Lung microvascular endothelial cell (primary cell): ENCODE measurements at regions not wholly inside any gene's neighbourhood (a gene's known extent, or its start where the extent isn't known, plus 50 kb on each side); places are given as distances from the start of the nearest gene placed in this dataset.

Experiments used
- DNase-seq, 2 donors: peaks; one replicate each; pipeline versions ENCODE4 v3.0.0 to v3.0.0-alpha.2; 2010; ENCODE audit warnings: low read depth in 2 of 2

DNA sequence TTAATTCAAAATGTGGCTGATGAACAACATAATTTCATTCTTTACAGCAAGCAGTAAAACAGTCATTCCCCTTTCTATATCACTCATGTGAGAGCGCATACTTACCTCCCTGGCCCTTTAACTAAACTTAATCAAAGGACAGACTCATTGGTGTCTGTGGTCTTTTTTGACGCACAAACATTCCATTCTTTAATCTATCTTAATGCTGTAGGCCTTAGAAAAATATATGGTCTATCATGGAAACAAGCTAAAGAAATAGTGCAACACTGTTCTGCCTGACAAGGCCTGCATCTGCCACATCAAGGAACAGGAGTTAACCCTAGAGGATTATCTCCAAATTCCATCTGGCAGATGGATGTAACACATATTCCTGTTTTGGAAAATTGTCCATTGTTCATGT is 878.1 kb downstream of the NLGN4Y start:
- DNase-seq = no peak

DNA sequence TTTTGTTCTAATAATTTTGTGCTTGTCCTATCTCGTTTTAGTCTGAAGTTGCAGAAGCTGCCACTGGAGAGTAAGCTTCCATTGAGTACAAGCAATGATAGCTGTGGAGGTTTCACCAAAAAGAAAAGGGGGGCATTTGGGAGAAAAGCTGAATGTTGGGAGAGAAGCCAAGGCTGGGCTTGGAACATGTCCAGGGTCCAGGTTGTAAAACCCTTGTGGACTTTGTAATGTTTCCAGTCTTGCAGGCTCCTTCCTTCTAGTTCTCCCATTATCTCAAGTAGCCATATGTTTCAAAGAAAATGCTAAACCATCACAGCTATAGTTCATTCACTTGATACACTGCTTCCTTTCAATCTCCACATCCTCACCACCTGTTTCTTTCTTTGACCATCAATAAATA is 880.2 kb downstream of the NLGN4Y start:
- no peak for DNase-seq

DNA sequence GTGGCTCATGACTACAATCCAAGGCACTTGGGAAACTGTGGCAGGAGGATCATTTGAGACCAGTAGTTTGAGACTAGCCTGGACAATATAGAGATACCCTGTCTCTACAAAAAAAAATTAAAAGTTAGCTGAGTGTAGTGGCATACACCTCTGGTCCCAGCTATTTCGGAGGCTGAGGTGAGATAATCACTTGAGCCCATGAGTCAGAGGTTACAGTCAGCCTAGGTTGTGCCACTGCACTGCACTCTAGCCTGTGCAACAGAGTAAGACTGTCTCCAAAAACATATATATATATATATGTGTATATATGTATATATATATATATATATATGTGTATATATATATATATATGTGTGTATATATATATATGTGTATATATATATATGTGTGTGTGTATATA is 890.8 kb downstream of the NLGN4Y start:
- no peak for DNase-seq

DNA sequence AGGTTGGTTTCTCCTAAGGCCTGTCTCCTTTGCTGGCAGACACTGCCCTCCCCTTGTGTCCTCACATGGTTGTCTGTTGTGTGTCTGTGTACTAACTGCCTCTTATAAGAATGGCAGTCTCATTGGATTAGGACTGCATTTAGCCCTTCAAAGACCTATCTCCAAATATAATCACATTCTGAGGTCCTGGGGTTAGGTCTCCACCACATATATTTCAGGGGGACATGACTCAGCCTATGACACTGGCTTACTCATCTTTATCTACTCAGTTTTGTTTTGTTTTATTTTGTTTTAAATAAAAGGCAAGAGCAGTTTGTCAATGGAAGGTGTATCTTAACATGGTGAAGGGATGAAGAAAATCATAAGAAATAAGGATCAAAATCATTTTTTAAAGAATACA is 894.3 kb downstream of the NLGN4Y start:
- no peak for DNase-seq

DNA sequence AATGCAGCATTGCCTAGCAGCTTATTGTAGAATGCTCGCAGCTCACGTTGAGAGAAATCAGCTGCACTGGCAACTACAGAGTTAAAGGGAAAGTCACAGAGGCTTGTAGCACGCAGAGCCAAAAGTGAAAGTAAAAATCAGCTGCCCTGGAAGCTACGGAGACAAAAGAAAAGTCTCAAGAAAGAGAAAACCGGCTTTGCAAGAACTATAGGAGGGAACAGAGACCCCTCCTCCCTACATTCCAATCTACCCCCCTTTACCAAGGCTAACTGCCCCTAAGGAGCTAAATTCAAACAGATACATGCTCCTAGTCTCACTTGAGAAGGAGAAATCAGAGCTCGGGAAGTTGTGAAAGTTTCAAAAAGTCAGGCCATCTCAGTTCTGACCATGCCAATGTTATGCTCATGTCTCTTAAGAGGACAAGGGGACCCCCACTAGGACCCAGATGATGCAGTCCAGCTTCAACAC is 900.4 kb downstream of the NLGN4Y start:
- DNase-seq = no peak

DNA sequence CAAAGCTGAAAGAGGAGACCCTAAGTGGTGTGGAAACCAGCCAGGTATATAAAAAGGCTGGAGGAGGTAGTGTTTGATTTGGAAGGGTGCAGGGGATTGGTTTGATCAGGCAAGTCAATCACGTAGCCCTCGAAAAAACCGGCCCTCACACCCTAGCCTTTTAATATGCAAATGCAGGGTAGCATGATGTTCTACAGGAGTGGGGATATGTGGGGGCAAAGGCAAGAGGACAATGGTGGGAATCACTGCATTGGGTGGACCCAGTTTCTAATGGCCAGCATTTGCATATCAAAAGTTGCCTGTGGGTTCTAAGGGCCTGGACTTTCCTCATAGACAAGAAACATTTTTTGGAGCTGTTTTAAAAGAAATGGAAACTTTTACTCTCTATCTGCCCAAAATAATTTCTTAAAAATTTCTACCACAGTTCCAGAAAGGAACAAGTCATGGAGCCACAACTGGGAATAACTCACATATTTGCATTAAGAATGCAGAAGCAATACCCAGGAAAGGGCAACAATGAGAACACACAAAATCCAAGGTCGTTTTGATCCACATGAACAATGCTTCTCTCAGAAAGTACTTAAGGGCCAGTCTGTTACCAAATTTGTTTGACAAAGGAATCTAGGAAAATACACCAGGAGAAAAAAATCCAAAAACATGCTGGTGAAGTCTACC is 915.8 kb downstream of the NLGN4Y start:
- DNase-seq = no peak

DNA sequence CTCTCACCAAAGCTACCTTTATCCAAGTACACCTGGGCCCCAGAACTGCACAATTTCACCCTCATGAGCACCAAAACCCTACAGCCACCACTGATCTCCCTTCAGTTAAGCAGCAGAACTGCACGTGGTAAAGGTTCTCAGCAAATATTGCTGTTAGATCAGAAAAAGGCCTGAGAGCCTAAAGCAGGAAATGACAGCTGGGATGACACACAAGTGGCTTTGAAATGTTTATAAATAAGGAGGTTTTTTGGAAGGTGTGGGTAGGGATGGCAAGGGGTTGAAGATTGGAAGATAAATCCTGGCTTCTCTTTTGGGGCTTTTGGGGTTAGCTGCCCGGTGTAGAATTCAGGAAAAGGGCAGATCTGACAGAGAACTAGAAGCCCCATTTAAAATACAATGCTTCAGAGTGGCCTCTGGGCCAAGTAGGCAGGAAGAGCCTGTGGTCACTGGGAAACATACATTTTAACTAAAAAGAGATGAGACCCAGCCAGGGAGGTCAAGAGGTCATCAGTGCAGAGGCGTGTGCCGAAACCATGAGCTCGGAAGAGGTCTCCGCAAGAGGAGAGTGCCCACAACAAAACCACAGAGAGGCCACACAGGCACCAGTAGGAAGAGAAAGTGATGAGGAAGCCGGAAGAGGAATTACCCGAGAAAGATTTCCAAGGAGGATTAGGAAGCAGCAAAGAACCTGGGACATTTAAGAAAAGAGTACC is 916.5 kb downstream of the NLGN4Y start:
- no peak for DNase-seq

DNA sequence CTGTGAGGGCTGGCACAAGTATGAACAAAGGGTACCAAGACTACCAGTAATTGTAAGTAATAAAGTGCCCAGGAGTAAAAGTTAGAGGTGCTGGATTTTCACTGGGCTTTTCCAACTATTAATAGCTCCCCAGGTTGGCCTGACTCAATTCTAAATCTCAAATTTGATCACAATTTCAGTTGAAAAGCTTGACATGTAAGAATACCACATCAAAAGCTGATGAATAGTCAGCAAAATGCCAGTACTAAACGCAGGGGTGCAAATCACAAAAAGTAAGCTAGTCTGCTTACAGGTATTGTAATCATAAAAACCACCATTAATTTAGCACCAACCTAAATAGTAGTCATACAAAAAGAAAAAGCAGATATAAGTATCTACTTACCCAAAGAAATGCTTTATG is 917.5 kb downstream of the NLGN4Y start:
- DNase-seq = no peak

DNA sequence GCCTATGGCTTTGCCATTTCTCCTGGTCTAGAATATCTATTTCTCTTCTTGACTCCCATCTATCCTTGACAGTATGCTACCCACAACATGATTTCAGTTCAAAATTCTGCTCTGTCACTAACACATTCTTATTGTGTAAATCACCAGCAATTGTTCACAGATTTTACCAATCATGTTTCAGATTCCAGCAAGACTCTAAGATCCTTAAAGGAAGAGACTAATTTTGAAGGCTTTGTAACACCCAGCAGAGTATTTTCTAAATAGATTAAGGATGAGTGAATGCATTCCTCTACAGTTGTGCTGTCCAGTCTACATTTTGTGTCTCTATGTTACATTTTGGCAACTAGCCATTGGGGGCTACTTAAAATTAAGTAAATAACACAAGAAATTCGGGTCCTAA is 921.5 kb downstream of the NLGN4Y start:
- DNase-seq = no peak

DNA sequence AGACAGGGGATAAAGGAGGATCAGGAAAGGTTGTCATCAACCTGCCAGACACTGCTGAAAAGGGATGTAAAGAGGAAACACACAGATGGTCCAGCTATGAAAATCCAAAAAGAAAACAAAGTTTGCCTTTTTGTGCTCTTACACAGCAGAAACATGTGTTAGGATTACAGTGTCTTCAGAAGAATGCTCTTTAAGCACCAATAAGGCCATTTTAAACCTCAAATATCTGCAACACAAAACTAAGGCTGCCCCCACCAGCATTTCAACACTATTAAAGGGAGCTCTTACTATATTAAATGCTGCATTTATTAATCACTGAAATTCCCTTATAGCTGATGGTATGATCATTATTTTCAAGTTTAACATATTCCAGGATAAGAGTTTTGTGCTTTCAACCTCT is 922.5 kb downstream of the NLGN4Y start:
- DNase-seq = no peak

DNA sequence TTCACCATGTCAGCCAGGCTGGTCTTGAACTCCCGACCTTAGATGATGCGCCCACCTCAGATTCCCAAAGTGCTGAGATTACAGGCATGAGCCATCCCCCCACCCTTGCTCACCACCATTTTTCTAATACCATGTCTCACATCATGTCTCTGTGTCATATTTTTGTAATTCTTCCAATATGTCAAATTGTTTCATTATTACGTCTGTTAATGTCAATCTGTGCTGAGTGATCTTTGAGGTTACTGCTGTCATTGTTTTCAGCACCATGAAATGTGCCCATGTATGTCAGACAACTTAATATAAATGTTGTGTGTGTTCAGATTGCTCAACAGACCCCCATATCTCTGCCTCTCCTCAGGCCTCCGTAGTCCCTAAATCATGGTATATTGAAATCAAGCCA is 923.6 kb downstream of the NLGN4Y start:
- no peak for DNase-seq

DNA sequence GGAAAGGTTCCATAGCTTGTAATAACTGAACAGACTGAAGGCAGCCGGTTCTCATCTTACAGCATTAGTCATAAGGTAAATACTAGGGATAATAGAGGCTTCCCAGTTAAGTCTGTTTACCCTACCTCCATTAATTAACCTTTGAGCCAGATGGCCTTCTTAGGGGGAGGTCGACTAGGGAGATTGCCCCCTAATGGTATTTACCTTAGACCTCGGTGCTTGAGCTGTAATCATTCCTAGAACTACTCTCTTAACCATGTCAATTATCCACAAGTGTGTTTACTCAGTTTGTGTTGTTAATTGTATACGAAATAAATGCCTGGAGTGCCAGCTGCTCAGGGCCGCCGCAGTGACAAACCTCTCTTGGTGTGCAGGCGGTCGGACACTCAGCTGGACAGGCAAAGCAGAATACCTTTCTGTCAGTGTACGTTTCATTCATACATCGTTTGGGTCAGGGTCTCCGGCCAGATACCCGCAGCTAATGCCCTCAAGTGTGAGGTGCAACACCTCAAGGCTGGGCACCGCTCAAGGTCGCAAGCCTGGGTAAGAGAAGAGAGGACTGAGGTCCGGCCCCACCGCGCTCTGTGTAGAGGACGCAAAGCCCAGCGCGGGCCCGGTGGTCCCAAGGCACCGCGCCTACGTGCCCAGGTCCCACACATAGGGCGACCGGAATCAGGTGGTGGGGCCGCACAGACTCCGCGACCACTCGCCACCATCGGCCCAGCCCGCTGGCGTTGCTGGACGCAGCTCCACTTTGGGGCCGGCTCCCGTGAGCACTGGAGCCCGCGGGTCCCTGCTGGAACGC is 931.0 kb downstream of the NLGN4Y start:
- no peak for DNase-seq

DNA sequence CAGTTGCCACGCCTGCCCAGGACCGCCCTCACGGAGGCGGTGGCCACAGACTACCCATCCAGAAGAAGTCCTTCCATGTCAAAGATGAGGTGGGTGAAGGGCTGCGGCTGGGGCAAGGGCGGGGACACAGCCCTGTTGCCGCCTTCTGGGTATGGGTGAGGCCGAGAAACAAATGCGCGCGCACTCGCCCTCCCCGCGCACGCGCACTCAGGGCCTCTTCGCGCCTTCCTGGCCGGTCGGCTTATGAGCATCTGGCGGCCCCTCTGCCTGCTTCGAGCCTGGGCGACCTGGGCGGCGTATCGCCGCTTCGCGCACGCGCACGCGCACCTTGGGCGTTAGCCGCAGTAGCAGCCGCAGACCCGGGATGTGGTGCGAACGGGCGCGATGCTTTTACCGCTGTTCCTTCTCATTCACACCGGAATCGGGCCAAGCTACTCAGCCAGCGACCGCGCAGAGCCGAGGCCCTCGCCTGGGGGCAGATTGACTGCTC is 931.7 kb downstream of the NLGN4Y start:
- DNase-seq = no peak

DNA sequence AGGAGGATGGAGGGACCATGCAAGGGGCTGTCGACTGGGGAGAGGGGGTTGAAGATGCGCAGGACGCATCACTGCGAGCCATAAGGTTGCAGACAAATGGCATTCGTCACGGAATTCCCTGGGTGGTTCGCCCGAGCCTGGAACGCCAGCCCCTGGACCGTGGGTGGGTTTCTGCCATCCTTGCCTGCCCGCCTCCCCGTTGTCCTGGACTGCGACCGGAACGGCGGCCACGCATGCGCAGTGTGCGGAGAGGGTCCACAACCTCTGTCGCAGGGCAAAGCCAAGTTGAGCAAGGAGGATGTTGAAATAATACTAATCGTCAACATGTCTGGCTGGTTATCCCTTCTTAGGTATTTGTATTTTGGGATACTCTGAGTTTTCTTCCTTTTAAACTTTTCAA is 932.2 kb downstream of the NLGN4Y start:
- no peak for DNase-seq

DNA sequence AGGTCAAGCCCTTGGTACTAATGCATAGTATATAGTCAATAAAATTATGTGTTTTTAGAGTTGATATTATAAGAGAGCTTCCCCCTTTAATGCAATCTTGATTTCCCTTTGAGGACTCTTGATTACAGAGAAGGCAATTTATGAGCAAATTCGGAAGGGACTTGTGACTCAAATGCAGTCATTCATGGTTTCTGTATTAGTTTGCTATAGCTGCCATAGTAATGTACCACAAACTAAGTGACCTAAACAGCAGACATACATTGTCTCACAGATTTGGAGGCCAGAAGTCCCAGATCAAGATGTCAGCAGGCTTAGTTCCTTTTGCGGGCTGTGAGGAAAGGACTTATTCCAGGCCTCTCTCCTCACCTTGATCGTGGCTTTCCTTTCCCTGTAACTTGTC is 933.4 kb downstream of the NLGN4Y start:
- DNase-seq = no peak

DNA sequence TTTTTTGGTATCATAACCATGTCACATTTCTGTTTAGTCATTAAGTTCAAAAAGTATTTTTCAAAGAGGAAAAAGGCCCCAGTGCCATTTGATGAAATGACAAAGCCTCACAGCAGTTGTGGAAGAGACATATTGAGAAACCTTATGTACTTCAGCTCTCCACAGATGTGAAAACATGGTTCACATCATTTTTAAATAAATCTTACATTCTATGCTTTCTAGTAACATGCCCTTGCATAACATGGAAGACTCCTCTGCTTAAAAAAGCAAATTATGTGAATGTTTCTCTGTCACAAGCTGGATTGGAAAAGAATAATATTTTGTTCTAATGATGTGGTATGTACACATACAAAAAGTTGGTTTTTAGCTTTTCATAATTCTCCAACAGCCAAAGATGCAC is 934.1 kb downstream of the NLGN4Y start:
- DNase-seq = no peak

DNA sequence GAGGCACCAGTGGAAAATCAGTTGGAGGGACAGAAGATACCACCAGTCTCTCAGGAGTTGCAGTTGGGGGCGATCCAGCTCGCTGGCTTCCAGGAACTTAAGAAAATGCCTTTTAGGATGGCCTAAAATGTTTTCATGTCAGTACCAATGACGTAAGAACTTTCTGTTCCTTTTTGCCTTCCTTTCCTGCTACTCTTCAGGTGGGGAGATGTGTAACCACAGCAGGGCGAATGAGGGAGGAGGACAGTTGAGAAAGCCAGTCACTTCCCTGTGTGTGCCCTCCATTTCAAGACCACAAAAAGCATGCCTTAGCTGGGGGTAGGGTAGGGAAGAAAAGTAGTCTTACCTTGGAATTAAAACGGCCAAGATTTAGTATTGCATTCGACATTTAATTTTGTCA is 941.6 kb downstream of the NLGN4Y start:
- no peak for DNase-seq

DNA sequence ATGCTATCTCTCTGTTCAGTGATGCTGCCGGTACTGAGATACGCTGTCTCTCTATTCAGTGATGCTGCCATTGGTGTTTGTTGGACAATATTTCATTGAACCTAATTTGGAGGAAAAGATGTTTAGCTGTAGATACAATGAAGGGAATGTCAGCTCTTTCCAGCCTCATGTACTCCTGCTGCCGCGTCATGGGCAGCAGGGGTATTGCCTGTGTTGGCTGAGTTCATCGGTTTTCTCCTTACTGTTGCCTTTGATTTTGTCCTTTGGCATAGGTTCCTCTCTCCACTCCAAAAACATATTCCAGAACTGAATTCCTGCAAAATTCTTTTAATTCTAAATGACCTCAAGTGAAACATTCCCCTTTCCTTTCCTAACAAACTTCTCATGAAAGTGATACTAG is 942.6 kb downstream of the NLGN4Y start:
- DNase-seq = no peak

DNA sequence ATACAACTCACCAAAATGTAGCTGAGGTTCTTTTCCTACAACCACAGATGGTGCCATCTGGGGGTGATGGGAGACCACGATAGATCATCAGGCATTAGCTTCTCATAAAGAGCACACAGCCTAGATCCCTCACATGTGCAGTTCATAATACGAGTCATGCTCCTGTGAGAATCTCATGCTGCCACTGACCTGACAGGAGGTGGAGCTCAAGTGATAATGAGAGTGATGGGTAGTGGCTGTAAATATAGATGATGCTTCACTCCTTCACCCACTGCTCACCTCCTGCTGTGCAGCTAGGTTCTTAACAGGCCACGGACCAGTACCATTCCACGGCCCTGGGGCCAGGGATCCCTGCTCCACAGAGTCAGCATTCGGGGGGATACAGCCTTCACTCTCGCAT is 943.8 kb downstream of the NLGN4Y start:
- no peak for DNase-seq

DNA sequence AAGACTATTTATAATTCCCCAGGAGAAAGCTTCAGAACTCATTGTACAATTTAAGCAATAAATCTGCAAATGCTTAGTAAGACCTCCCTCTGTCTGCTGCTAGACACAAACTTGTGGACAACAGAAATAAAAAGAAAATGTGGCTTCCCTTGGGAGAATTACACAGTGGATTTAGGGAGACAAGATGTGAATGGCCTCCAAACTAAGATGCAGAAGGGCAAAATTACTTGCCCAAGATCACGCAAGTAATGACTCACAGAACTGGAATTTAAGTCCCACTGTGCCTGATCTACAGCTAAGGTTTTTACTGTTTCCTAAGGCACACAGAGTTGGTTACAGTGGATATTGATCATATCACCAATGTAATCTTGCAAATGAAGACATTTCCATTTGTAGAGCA is 947.0 kb downstream of the NLGN4Y start:
- no peak for DNase-seq

DNA sequence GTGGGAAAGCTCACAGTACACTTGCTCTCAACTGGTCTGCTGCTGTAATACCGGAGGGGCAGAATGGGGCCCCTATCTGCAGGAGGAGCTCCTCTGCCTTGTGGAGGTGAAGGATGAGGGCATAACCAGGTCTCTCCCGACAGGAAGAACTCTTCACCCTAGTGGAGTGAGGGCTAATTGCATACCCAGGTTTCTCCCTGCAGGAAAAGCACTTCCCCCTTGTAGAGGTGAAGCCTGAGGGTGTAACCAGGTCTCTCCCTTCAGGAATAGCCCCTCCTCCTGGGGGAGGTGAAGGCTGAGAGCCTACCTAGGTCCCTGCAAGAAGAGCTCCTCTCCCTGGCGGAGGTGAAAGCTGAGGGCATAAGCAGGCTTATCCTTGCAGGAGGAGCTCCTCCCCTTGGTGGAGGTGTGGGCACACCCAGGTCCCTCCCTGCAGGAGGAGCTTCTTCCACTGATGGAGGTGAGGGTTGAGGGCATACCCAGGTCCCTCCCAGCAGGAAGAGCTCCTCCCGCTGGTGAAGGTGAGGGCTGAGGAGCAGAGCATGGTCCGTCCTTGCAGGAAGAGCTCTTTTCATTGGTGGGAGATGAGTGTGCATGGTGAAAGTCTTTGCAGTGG is 954.1 kb downstream of the NLGN4Y start:
- no peak for DNase-seq

DNA sequence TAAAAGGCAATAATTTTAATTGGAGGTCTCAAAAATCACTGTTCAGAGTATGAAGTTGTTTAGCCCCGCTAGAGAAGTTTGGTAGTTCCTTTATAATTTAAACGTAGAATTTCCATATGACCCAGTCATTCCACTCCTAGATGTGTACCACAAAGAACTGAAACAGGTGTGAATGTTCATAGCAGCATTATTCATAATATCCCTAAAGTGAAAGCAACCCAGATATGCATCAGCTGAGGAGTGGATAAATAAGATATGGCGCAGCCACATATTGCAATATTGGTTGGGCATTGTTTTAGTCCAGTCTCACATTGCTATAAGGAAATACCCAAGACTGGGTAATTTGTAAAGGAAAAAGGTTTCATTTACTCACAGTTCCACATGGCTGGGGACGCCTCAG is 976.2 kb downstream of the NLGN4Y start:
- DNase-seq = no peak
